Fibroblast of lung (primary cell): ENCODE measurements at regions not wholly inside any gene's neighbourhood (a gene's known extent, or its start where the extent isn't known, plus 50 kb on each side); places are given as distances from the start of the nearest gene placed in this dataset.
"Not testable (repeated sequence)": the region's sequence is repeated elsewhere in the genome, so short reads cannot be mapped to it uniquely, and the experiment has no call there.

Experiments used
- CTCF ChIP-seq, 2 donors: IDR thresholded peaks in 1 of 2; conservative IDR thresholded peaks in 1 of 2; 1 replicate in 1 of 2; 2 replicates in 1 of 2; pipeline ENCODE4 v1.5.1; 2011 to 2012; ENCODE audit warnings: low read length in 2 of 2, control low read depth in 1 of 2, inconsistent platforms in 1 of 2, low read depth in 1 of 2, mild to moderate bottlenecking in 1 of 2
- EZH2 ChIP-seq: IDR thresholded peaks from 2 replicates; pipeline ENCODE4 v1.5.1; 2012; ENCODE audit warnings: low read length, control low read depth, mild to moderate bottlenecking; ENCODE audit errors: missing control alignments

- TF ChIP-seq CTCF (conservative IDR thresholded peaks at IDR 0.05 in 1 of 2, IDR thresholded peaks at IDR 0.05 in 1 of 2; ENCODE audit: low read depth in 1 of 2, low read length in 2 of 2); EZH2: not testable (repeated sequence)
Observed at GRCh38 chr6:168168936-168169335, 89.9 kb upstream of the FRMD1 start.
